ENCODE measurements at regions not wholly inside any gene's neighbourhood (a gene's known extent, or its start where the extent isn't known, plus 50 kb on each side); places are given as distances from the start of the nearest gene placed in this dataset.
"Not testable (repeated sequence)": the region's sequence is repeated elsewhere in the genome, so short reads cannot be mapped to it uniquely, and the experiment has no call there.

DNA sequence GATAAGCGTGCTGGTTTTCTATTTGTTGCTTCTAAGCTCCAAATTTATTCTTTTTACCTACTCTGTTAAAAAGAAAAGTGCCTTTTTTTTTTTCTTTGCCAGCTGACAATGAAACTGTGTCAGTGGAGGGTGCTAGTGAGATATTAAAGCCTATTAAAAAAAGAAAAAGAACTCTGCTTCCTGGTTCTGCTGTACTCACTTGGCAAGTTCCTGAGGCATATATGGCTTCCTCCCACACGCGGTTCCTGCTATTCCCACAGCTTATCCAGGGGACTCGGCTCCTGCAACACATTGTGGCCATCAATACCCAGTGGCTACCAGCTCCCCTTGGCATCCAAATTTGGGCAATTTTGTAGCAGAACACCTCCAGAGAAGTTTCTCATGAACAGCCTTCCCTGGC is 1977.7 kb upstream of the CDH9 start:
- no peaks in the 10 kb centered on the region for H3K36me3 Mint-ChIP-seq

DNA sequence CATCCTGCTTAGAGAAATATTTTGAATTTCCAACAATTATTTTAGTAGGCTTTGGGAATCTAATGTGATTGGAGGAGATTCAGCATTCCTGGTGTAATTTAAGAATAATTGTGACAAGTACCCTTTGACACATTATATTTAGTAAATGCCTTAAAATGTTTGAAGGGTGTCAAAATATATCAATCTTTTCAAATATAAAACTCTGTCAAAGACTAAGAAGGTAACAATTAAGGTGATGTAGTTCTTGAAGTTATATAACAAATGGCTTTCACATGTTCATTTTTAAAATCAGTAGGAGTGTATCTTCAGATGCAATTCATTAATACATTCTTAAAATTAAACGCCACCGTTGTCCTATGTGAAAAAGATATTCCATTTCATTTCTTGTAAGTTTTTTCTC is 1977.1 kb upstream of the CDH9 start:
- no peaks in the 10 kb centered on the region for H3K4me1 Mint-ChIP-seq
- H3K27me3 Mint-ChIP-seq, result no peaks in the 10 kb centered on the region
- H3K4me3 Mint-ChIP-seq, result no peak overlapping the region
- no peak overlapping the region for H3K27ac Mint-ChIP-seq
- H3K36me3 Mint-ChIP-seq, result no peaks in the 10 kb centered on the region
- H3K9me3 Mint-ChIP-seq, result peaks cover 4% of the 10 kb centered on the region
- DNase-seq, result no peak

More for the DNA sequence above, 1977.7 kb upstream of the CDH9 start:
- no peak overlapping the region for H3K4me3 Mint-ChIP-seq
- no peaks in the 10 kb centered on the region for H3K27me3 Mint-ChIP-seq
- H3K27ac Mint-ChIP-seq, result no peak overlapping the region
- no peaks in the 10 kb centered on the region for H3K4me1 Mint-ChIP-seq
- peaks cover 4% of the 10 kb centered on the region for H3K9me3 Mint-ChIP-seq
- DNase-seq, result no peak

DNA sequence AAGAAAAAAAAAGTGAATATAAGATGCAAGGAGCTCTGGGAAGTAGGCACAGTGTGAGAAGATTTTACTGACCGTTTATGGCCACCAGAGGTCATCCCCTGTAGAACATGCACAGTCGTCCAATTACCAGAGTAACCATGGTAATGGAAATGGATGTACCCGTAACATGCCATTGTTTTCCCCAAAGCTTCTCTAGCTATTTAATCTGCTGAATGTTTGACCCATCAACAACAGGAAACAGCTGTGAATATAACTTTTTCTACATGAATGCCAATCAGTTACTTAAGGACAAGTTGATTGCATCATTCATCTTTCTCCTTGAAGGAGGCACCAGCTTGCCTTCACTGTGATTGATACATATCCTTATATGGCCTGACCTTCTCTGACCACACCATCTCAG is 1967.0 kb upstream of the CDH9 start:
- Mint-ChIP-seq H3K9me3 (peaks cover 4% of the 10 kb centered on the region), H3K27me3 (no peaks in the 10 kb centered on the region), H3K36me3 (no peaks in the 10 kb centered on the region), H3K4me1 (no peaks in the 10 kb centered on the region), H3K27ac (no peak overlapping the region), H3K4me3 (no peak overlapping the region)
- no peak for DNase-seq

DNA sequence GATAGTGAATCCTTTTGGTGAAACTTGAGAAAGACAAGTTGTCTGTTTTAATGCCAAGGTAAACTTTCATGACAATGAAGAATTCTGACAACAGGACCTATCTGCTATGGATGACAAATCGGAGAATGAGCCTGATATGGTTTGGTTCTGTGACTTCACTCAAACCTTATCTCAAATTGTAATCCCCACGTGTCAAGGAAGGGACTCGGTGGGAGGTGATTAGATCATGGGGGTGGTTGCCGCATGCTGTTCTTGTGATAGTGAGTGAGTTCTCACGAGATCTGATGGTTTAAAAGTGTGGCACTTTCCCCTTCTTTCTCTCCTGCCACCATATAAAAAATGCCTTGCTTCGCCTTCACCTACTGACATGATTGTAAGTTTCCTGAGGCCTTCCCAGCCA is 1964.1 kb upstream of the CDH9 start:
- H3K27me3 Mint-ChIP-seq, result no peaks in the 10 kb centered on the region
- H3K27ac Mint-ChIP-seq, result no peak overlapping the region
- no peaks in the 10 kb centered on the region for H3K4me1 Mint-ChIP-seq
- H3K4me3 Mint-ChIP-seq, result no peak overlapping the region
- H3K9me3 Mint-ChIP-seq, result peaks cover 5% of the 10 kb centered on the region
- no peak for DNase-seq
- H3K36me3 Mint-ChIP-seq, result no peaks in the 10 kb centered on the region

DNA sequence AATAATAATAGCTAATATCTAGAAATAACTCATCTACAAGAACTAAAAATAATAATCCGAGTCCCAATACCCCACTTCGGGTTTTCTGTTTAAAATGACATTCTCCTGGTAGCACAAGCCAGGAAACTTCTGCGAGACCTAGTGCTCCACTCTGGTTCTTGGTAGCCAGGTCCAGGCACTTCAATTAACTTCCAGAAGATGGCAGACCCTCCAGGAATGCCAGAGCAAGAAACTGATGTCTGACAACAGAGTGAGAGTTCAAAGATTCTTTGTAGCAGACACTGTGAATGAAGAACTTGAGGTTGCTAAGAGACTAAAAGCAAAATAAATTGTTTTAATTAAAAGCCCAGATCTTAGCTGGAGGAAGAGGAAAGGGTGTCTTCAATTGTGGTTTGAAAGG is 1963.3 kb upstream of the CDH9 start:
- no peak overlapping the region for H3K27ac Mint-ChIP-seq
- no peaks in the 10 kb centered on the region for H3K27me3 Mint-ChIP-seq
- no peaks in the 10 kb centered on the region for H3K36me3 Mint-ChIP-seq
- no peaks in the 10 kb centered on the region for H3K4me1 Mint-ChIP-seq
- H3K9me3 Mint-ChIP-seq, result peaks cover 7% of the 10 kb centered on the region
- DNase-seq, result no peak
- H3K4me3 Mint-ChIP-seq, result no peak overlapping the region

DNA sequence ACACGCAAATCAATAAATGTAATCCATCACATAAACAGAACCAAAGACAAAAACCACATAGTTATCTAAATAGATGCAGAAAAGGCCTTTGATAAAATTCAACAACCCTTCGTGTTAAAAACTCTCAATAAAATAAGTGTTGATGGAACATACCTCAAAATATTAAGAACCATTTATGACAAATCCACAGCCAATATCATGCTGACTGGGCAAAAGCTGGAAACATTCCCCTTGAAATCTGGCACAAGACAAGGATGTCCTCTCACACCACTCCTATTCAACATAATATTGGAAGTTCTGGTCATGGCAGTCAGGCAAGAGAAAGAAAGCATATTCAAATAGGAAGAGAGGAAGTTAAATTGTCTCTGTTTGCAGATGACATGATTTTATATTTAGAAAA is 1946.3 kb upstream of the CDH9 start:
- H3K27me3 Mint-ChIP-seq, result no peaks in the 10 kb centered on the region
- no peaks in the 10 kb centered on the region for H3K4me1 Mint-ChIP-seq
- H3K9me3 Mint-ChIP-seq, result peaks cover 16% of the 10 kb centered on the region
- DNase-seq, result no peak
- H3K27ac Mint-ChIP-seq, result no peak overlapping the region
- H3K4me3 Mint-ChIP-seq, result no peak overlapping the region
- H3K36me3 Mint-ChIP-seq, result peaks cover 2% of the 10 kb centered on the region

DNA sequence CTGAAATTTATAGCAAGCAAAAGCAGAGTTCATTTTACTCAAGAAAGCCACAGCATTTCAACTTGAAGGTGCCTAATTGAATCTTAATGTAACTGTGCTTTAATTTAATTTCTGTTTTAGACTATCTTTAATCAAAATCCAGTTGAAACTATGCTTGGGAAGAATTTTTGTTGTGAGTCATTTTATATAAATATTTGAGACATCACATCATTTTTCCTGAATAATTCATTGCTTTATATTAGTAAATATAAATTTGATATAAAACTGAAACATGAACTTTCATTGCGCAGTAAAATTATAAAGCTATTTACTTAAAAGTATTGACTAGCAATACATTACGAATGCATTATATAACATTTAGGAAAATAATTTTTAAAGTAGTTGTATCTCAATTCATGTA is 1937.1 kb upstream of the CDH9 start:
- no peaks in the 10 kb centered on the region for H3K36me3 Mint-ChIP-seq
- H3K27ac Mint-ChIP-seq, result no peak overlapping the region
- no peak overlapping the region for H3K4me3 Mint-ChIP-seq
- no peaks in the 10 kb centered on the region for H3K27me3 Mint-ChIP-seq
- DNase-seq, result no peak
- H3K4me1 Mint-ChIP-seq, result no peaks in the 10 kb centered on the region
- peaks cover 2% of the 10 kb centered on the region for H3K9me3 Mint-ChIP-seq

DNA sequence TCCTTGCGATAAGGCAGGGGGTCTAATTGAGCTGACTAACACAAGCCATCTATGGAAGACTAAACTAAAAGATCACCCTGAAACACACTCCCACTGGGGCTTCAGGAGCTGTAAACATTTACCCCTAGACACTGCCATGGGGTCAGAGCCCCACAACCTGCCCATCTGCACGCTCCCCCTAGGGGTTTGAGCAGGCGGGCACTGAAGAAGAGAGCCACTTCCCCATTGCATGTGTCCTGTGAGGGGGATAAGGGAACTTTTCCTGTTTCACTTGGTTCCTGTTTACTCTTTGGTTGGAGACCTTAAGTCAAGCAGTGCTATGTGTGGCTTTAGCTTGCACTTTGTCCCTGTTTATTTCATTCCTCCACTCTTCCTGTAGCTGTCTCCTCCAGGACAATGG is 1929.5 kb upstream of the CDH9 start:
- no peak overlapping the region for H3K27ac Mint-ChIP-seq
- no peaks in the 10 kb centered on the region for H3K27me3 Mint-ChIP-seq
- no peaks in the 10 kb centered on the region for H3K36me3 Mint-ChIP-seq
- H3K4me3 Mint-ChIP-seq, result no peak overlapping the region
- H3K9me3 Mint-ChIP-seq, result peaks cover 3% of the 10 kb centered on the region
- no peaks in the 10 kb centered on the region for H3K4me1 Mint-ChIP-seq
- DNase-seq, result no peak

DNA sequence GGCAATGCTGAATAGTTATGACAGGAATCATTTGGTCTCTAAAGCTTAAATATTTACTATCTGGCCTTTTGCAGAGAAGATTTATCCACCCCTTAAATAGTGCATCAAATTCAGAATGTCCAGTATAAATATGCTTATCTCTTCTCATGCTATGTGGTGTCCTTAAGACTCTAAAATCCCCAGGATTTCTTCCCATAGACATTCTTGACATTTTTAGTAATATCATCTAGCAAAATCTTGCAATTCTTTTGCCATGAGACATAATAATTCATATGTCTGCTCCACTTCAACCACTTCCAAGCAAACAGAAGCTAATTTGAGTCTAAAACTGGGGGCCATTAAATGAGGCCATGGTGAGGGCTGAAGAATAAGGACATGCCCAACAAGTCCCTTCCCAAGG is 1923.4 kb upstream of the CDH9 start:
- Mint-ChIP-seq H3K36me3 (no peaks in the 10 kb centered on the region), H3K27ac (no peak overlapping the region), H3K9me3 (peaks cover 3% of the 10 kb centered on the region), H3K27me3 (no peaks in the 10 kb centered on the region), H3K4me1 (no peaks in the 10 kb centered on the region), H3K4me3 (no peak overlapping the region)
- no peak for DNase-seq

DNA sequence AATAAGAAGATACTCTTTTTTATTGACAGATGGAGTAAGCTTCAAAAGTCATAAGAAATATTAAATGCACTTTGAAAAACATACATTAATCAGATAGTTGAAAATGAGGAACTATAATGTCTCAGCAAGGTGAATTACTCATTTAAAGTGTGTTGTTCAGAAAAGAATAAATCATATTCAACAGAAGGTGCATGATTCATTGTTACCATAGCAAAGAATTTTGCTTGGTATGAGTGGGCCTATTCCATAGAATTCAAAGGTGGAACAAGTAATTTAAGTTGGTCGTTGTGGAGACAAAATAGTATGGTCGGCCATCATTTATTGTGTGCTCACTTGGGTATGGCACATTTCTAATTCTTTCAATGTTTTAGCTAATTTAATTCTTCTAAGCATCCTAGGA is 1920.2 kb upstream of the CDH9 start:
- DNase-seq, result no peak
- H3K4me3 Mint-ChIP-seq, result no peak overlapping the region
- H3K27ac Mint-ChIP-seq, result no peak overlapping the region
- H3K36me3 Mint-ChIP-seq, result no peaks in the 10 kb centered on the region
- no peaks in the 10 kb centered on the region for H3K4me1 Mint-ChIP-seq
- peaks cover 3% of the 10 kb centered on the region for H3K9me3 Mint-ChIP-seq
- H3K27me3 Mint-ChIP-seq, result no peaks in the 10 kb centered on the region

DNA sequence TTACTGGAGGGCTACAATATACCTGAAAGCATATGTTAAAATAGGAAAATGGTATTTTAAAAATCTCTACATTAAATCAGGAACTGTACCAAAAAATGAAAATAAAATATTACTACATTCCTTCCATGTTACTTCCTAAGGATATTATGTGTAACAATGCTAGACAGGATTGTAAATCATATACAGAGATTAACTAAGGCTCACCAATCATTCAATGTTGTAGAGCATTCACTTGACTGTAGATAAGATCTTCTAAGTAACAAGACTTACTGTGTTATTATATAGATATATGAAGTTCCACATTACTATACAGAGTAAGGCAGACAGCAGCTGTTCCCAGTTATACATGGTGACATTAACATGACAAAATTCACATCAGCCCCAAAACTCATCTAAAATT is 1919.1 kb upstream of the CDH9 start:
- no peak overlapping the region for H3K27ac Mint-ChIP-seq
- no peaks in the 10 kb centered on the region for H3K4me1 Mint-ChIP-seq

DNA sequence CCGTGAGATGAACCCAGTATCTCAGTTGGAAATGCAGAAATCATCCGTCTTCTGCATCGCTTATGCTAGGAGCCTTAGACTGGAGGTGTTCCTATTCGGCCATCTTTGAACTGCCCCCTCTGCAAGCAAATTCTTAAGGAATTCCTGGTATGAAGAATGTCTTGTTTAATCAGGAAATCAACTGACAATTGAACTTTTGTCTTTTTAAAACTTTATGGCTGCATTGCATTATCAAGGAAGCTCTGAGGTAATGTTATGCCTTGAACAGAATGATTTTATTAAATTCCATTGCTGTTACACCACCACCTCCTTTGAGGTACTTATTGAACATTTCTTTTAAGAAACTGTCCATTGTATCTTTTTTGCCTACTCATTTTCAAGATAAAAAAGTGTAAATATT is 1915.7 kb upstream of the CDH9 start:
- no peaks in the 10 kb centered on the region for H3K9me3 Mint-ChIP-seq
- no peak for DNase-seq

More for the DNA sequence above, 1919.1 kb upstream of the CDH9 start:
- H3K9me3 Mint-ChIP-seq, result peaks cover 3% of the 10 kb centered on the region
- no peaks in the 10 kb centered on the region for H3K27me3 Mint-ChIP-seq
- H3K4me3 Mint-ChIP-seq, result no peak overlapping the region
- H3K36me3 Mint-ChIP-seq, result no peaks in the 10 kb centered on the region
- no peak for DNase-seq

DNA sequence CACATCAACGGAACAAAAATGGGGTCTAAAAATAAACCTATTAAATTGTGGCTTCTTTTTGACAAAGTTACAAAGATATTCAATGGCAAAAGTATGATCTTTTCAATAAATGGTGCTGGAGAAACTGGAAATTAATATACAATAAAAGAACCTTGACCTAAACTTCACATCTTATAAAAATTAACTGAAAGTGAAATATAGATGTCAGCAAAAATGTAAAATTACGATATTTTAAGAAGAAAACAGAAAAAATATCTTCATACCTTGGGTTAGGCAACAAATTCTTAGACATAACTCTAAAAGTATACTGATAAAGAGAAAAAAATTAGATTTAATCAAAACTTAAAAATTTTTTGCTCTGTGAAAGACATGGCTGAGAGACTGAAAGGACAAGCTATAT is 1909.5 kb upstream of the CDH9 start:
- no peaks in the 10 kb centered on the region for H3K4me1 Mint-ChIP-seq
- H3K27ac Mint-ChIP-seq, result no peak overlapping the region

More for the DNA sequence above, 1915.7 kb upstream of the CDH9 start:
- no peak overlapping the region for H3K27ac Mint-ChIP-seq
- no peak overlapping the region for H3K4me3 Mint-ChIP-seq
- no peaks in the 10 kb centered on the region for H3K4me1 Mint-ChIP-seq
- no peaks in the 10 kb centered on the region for H3K36me3 Mint-ChIP-seq
- H3K27me3 Mint-ChIP-seq, result no peaks in the 10 kb centered on the region

DNA sequence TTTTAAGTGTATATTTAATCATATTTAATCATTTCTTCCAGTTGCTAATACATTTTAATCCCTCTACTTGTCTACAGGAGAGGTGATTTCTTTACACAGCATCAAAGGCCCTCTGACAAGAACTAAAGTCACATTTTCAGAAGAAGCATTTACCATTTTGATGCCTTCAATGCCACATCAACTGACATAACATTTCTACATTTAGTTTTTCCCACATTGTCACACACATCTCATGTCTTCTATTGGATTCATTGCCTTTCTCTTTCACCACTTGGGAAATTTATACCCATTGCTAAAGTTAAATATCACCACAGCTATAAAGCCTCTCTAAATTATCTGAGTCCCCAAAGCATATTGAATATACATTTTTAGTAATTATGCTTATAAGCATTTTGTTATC is 1907.5 kb upstream of the CDH9 start:
- Mint-ChIP-seq H3K4me3 (no peak overlapping the region), H3K4me1 (no peaks in the 10 kb centered on the region), H3K27ac (no peak overlapping the region), H3K36me3 (no peaks in the 10 kb centered on the region), H3K9me3 (peaks cover 4% of the 10 kb centered on the region), H3K27me3 (no peaks in the 10 kb centered on the region)
- DNase-seq, result no peak

More for the DNA sequence above, 1909.5 kb upstream of the CDH9 start:
- H3K27me3 Mint-ChIP-seq, result no peaks in the 10 kb centered on the region
- no peaks in the 10 kb centered on the region for H3K36me3 Mint-ChIP-seq
- no peak overlapping the region for H3K4me3 Mint-ChIP-seq
- no peak for DNase-seq
- H3K9me3 Mint-ChIP-seq, result no peaks in the 10 kb centered on the region

DNA sequence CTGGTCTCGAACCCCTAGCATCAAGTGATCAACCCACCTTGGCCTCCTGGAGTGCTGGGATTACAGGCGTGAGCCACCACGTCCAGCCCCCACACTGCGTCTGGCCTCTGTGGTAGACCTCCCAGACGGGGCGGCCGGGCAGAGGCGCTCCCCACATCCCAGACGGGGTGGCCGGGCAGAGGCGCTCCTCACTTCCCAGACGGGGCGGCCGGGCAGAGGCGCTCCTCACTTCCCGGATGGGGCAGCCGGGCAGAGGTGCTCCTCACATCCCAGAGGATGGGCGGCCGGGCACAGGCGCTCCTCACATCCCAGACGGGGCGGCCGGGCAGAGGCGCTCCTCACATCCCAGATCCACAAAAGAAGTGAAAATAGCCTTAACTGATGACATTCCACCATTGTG is 1891.0 kb upstream of the CDH9 start:
- H3K27me3 Mint-ChIP-seq, H3K4me1 Mint-ChIP-seq, H3K4me3 Mint-ChIP-seq, H3K27ac Mint-ChIP-seq, H3K36me3 Mint-ChIP-seq, H3K9me3 Mint-ChIP-seq, DNase-seq: not testable (repeated sequence)

DNA sequence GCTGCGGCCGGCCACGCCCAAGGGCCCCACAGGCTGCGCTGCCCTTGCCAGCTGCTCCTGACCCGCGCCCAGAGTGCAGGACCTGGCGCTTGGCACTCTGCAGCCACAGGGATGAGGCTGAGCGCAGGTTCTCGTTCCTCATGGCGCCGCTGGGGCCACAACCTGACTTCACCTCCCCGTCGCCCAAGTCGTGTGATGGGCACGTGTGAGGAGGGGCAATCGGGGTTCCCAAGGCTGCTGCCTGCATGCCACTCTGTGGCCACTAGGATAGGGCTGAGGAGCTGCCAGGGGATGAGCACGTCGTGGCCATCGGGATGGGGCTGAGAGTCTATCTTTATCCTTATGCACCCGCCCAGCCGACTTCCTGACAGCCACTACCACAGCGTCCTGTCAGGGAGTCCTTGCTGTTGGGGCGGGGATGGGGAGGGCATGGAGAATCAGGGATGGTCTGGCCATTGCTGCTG is 1890.0 kb upstream of the CDH9 start:
- H3K9me3 Mint-ChIP-seq, H3K4me1 Mint-ChIP-seq, DNase-seq, H3K36me3 Mint-ChIP-seq, H3K27ac Mint-ChIP-seq, H3K4me3 Mint-ChIP-seq, H3K27me3 Mint-ChIP-seq: not testable (repeated sequence)
